ENCODE measurements at regions not wholly inside any gene's neighbourhood (a gene's known extent, or its start where the extent isn't known, plus 50 kb on each side); places are given as distances from the start of the nearest gene placed in this dataset.

DNA sequence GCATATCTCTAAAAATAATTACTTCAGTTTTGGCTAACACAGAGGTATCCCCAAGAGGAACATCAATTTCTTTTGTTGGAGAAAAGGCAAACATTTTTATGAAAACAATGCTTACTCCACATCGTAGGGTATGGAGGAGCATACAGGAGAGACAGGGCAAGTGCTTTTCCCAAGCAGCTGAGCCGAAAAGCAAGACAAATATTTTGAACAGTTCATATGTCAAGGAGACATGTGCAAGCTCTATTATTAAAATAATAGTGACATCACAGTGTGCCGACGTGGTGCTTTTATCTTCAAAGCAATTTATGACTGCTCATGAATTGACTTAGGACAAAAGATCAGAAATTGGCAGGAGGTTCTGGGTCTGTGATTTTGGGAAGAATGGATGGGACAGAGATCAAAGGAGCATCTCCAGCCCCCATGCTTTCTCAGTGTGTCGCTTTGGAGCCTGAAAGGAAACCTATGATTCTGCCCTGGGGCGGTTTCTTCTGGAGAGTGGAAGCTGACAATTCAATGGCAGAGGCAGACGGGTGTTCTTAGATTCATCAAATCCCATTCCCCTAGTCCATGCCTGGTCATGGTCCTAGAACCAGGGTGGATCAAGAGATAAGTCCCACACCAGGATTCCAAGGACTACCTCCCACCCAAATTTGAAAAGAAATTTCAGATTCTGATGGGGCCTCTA, 97.1 kb downstream of the JCAD start:
- TF ChIP-seq, protein P1, sequence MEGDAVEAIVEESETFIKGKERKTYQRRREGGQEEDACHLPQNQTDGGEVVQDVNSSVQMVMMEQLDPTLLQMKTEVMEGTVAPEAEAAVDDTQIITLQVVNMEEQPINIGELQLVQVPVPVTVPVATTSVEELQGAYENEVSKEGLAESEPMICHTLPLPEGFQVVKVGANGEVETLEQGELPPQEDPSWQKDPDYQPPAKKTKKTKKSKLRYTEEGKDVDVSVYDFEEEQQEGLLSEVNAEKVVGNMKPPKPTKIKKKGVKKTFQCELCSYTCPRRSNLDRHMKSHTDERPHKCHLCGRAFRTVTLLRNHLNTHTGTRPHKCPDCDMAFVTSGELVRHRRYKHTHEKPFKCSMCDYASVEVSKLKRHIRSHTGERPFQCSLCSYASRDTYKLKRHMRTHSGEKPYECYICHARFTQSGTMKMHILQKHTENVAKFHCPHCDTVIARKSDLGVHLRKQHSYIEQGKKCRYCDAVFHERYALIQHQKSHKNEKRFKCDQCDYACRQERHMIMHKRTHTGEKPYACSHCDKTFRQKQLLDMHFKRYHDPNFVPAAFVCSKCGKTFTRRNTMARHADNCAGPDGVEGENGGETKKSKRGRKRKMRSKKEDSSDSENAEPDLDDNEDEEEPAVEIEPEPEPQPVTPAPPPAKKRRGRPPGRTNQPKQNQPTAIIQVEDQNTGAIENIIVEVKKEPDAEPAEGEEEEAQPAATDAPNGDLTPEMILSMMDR (IDR thresholded peaks at IDR 0.05; ENCODE audit: extremely low read depth, missing control alignments): no peak
- no peak for DNase-seq (ENCODE audit: low spot score)

DNA sequence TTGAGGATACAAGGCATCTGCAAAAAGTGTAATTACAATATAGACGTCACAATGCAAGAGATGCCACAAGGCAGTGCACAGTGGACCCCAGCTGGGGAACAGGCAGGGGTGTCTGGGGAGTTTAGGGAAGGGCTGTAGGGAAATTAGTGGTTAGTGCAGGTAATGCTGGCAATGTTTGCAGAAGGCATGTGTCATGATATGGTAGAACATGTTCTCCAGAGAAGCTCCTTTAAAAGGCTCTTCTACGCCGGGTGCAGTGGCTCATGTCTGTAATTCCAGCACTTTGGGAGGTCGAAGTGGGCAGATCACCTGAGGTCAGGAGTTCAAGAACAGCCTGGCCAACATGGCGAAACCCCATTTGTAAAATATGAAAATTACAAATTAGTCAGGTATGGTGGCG, 98.0 kb downstream of the JCAD start:
- TF ChIP-seq, protein P1 (IDR thresholded peaks at IDR 0.05; ENCODE audit: extremely low read depth, missing control alignments): no peak
- DNase-seq (ENCODE audit: low spot score): no peak

DNA sequence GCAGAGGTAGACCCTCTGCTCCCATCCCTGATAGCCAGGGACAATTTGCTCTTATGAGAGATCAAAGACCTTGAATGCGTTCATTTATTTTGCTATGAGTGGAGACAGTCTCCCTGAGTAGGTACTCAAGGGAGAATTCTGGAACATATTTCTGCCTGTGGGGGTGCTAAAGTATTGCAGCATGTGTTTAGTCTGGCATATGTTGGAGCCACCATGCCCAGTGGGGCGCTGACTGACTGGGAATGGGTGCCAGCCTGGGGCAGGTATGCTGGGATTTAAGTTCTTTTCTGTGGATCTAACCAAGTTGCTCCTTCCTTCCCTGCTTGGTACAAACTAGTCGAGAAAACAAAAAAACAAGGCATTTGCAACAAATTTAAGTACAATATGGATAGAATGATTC, 99.1 kb downstream of the JCAD start:
- DNase-seq (ENCODE audit: low spot score): no peak

DNA sequence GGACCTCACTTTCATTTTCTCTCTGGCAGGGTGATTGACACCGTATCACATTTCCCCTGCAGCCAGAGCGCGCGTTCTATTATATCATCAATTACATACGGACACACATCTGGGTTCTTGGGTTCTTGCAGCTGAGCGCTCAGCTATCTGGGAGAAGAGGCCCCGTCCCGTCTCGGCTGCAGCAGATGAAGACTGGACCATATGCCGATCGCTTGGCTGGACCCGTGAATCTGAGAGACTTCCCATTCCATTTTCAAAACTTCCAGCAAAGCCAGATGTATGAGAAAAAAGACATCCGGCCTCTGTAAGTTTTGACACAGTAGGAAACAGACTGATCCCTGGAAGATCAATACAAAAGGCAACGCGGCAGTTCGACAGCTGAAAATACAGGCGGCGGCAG, 99.8 kb downstream of the JCAD start:
- TF ChIP-seq, protein P1 (IDR thresholded peaks at IDR 0.05; ENCODE audit: extremely low read depth, missing control alignments): no peak
- DNase-seq (ENCODE audit: low spot score): no peak

More for the DNA sequence above, 99.1 kb downstream of the JCAD start:
- TF ChIP-seq, protein P1 (IDR thresholded peaks at IDR 0.05; ENCODE audit: extremely low read depth, missing control alignments): no peak

DNA sequence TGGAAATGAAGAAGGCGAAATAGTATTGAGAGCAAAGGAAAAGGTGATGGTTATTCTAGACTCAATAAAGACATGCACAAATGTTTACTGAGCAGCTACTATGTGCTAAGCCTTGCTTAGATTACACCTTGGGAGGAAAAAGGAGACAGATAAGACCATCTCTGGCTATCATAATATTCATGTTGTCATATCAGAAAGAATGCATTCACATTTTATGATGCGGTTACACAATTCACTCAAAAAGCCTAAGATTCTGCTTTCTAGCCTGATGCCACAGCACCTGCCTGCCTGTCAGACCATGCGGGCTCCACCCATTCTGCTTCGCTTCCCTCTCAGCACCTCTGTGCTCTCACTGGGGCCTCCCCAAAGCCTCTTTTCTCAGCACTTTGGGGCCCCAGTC, 100.9 kb downstream of the JCAD start:
- no peak for DNase-seq (ENCODE audit: low spot score)
- TF ChIP-seq, protein P1 (IDR thresholded peaks at IDR 0.05; ENCODE audit: extremely low read depth, missing control alignments): no peak

DNA sequence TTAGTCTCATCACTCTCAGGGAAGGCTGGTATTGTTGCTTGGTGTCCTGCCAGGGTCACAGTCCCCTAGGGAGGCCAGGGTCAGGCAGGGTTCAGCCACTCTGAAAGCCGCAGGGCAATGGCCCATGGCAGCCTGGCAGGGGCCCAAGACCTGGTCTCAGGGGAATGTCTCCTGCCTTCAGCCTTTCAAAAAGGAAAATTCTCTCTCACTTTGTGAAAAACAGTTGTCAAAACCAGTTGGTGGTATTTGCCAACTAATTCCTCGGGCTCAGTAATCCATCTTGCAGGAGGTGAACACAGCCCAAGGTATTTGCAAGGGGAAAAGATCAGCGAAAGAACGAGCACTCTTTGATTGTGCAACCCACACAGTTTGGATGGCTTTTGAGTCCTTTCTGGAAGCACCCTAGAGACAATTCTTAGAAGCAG, 101.5 kb downstream of the JCAD start:
- no peak for DNase-seq (ENCODE audit: low spot score)
- TF ChIP-seq, protein P1 (IDR thresholded peaks at IDR 0.05; ENCODE audit: extremely low read depth, missing control alignments): no peak

DNA sequence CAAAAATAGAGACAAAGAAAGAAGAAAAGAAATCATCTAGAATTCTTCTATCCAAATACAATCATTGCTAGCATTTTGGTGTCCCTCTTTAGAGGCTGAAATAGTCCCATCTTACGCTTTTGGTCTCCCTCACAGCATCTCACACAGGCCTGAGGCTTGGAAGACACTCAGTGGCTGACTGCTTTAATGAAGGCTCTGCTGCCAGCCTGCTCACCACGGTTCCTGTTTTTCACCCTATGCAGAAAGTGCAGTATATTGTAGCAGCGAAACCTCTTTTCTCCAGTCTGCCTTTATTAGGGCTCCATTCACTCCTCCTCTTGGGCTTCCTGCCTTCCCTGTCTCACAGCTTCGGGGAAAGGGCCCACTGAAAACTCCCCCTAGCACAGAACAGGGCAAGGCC, 102.2 kb downstream of the JCAD start:
- TF ChIP-seq, protein P1 (IDR thresholded peaks at IDR 0.05; ENCODE audit: extremely low read depth, missing control alignments): no peak
- DNase-seq (ENCODE audit: low spot score): no peak

Data from GM20000 (cell line).